Heart left ventricle (tissue), 13 donors: ENCODE measurements at regions not wholly inside any gene's neighbourhood (a gene's known extent, or its start where the extent isn't known, plus 50 kb on each side); places are given as distances from the start of the nearest gene placed in this dataset.

Source experiments
- CTCF ChIP-seq, 12 donors: fragments of 200-600 bp; sonication (generic) in 4 of 12; IDR thresholded peaks; one replicate each; pipeline versions ENCODE4 v1.5.0 to v1.8.0; 2018 to 2022; ENCODE audit warnings: antibody characterized with exemption in 12 of 12, mild to moderate bottlenecking in 5 of 12
- POLR2A ChIP-seq, 2 donors: fragments of 450-650 bp; IDR thresholded peaks; one replicate each; pipeline ENCODE4 v1.6.1; 2017; ENCODE audit warnings: antibody characterized with exemption in 2 of 2, mild to moderate bottlenecking in 2 of 2, moderate library complexity in 2 of 2
- donor health status: ischemic (EF 13 %, LVEDD 7.1; RV severe dilation, severe dysfunction).
- donor health status: DM: no; HTN: yes; CAD: no.
- donor health status: DM: no; HTN: no; CAD: no.
- donor health status: ischemic (EF 25% LVEDD 6.9; RV normal size, moderate dysfunction).
- donor health status: ischemic (EF 25% LVEDD 5.7; RV mildly dilated, moderate dysfunction).
- donor health status: ischemic (EF 35%, LVEDD 5.7; RV mildly dilated, moderate dysfunction).
- donor health status: nonischemic (EF 11% LVEDD 7.7; RV severe dilation, severe dysfunction).
- donor health status: DM: yes; HTN: yes; CAD: no.
- donor health status: PGD.
- donor health status: ischemic (EF 29% LVEDD 5.4; RV normal size, mild dysfunction).
- donor health status: nonischemic (EF 23%, LVEDD 6.1; RV moderate dilation, normal function).

- TF ChIP-seq CTCF (IDR thresholded peaks at IDR 0.05) (no peak), POLR2A (IDR thresholded peaks at IDR 0.05) (no peak)
Observed at GRCh38 chr3:22942981-22943380, 260.1 kb upstream of the UBE2E2 start.
